Urothelium cell line (cell line): ENCODE measurements at regions not wholly inside any gene's neighbourhood (a gene's known extent, or its start where the extent isn't known, plus 50 kb on each side); places are given as distances from the start of the nearest gene placed in this dataset.

Experiments
- DNase-seq: peaks from one replicate; pipeline ENCODE4 v3.0.0; 2011; ENCODE audit warnings: low spot score, mixed read lengths
- FAIRE-seq: peaks from 2 replicates; lab custom pipeline; 2011; peaks lifted over from hg19 to GRCh38; lab: Jason Lieb, UNC

GRCh38 chr13:78428646-78429045, 174.7 kb downstream of the POU4F1 start:
- DNase-seq (no peak), FAIRE-seq (no peak)

- DNase-seq (no peak), FAIRE-seq (no peak)
These were observed 177.2 kb downstream of the POU4F1 start for GRCh38 chr13:78426183-78426582.

- FAIRE-seq (no peak), DNase-seq (no peak)
These were observed 182.5 kb downstream of the POU4F1 start for GRCh38 chr13:78420814-78421213.

- DNase-seq (no peak), FAIRE-seq (no peak)
These were observed 189.3 kb downstream of the POU4F1 start for GRCh38 chr13:78413887-78414553.

GRCh38 chr13:78410847-78411246, 192.5 kb downstream of the POU4F1 start:
- FAIRE-seq, result no peak
- no peak for DNase-seq

GRCh38 chr13:78410164-78410563, 193.2 kb downstream of the POU4F1 start:
- no peak for FAIRE-seq
- DNase-seq, result no peak

GRCh38 chr13:78409172-78409571, 194.2 kb downstream of the POU4F1 start:
- no peak for DNase-seq
- FAIRE-seq, result no peak

GRCh38 chr13:78404846-78405360, 198.4 kb downstream of the POU4F1 start:
- FAIRE-seq, result no peak
- no peak for DNase-seq

- no peak for DNase-seq
- FAIRE-seq, result no peak
These were observed 200.5 kb downstream of the POU4F1 start for GRCh38 chr13:78402708-78403400.

GRCh38 chr13:78401873-78402707, 201.3 kb downstream of the POU4F1 start:
- FAIRE-seq, result no peak
- no peak for DNase-seq

GRCh38 chr13:78398743-78399410, 204.5 kb downstream of the POU4F1 start:
- no peak for DNase-seq
- no peak for FAIRE-seq

GRCh38 chr13:78393286-78394142, 209.8 kb downstream of the POU4F1 start:
- no peak for FAIRE-seq
- DNase-seq, result no peak

- FAIRE-seq (no peak), DNase-seq (no peak)
These were observed 219.5 kb downstream of the POU4F1 start for GRCh38 chr13:78383899-78384298.

- FAIRE-seq, result no peak
These were observed 220.3 kb downstream of the POU4F1 start for GRCh38 chr13:78383071-78383484.

GRCh38 chr13:78382491-78382890, 220.9 kb downstream of the POU4F1 start:
- DNase-seq (no peak), FAIRE-seq (no peak)

More at GRCh38 chr13:78383071-78383484, 220.3 kb downstream of the POU4F1 start:
- no peak for DNase-seq

- no peak for FAIRE-seq
- no peak for DNase-seq
These were observed 226.5 kb downstream of the POU4F1 start for GRCh38 chr13:78376822-78377221.

GRCh38 chr13:78376033-78376432, 227.3 kb downstream of the POU4F1 start:
- FAIRE-seq (no peak), DNase-seq (no peak)

- FAIRE-seq, result no peak
These were observed 230.8 kb downstream of the POU4F1 start for GRCh38 chr13:78372581-78372980.

GRCh38 chr13:78370231-78370630, 233.1 kb downstream of the POU4F1 start:
- FAIRE-seq (no peak), DNase-seq (no peak)

More at GRCh38 chr13:78372581-78372980, 230.8 kb downstream of the POU4F1 start:
- no peak for DNase-seq

- no peak for DNase-seq
- FAIRE-seq, result no peak
These were observed 238.6 kb downstream of the POU4F1 start for GRCh38 chr13:78364711-78365110.
